H7 (cell line): ENCODE measurements at regions not wholly inside any gene's neighbourhood (a gene's known extent, or its start where the extent isn't known, plus 50 kb on each side); places are given as distances from the start of the nearest gene placed in this dataset.

Experiments
- DNase-seq: peaks from one replicate; pipeline ENCODE4 v3.0.0; 2012
- H3K27me3 ChIP-seq: 2 replicates; pipeline ENCODE4 v1.6.0; 2011; ENCODE audit warnings: mild to moderate bottlenecking, low read length; ENCODE audit not compliant: control insufficient read depth, insufficient read depth
- H3K36me3 ChIP-seq: replicated peaks from 2 replicates; pipeline ENCODE4 v1.5.1; 2011; ENCODE audit warnings: low read length; ENCODE audit not compliant: control insufficient read depth, insufficient read depth
- H3K4me3 ChIP-seq: 2 replicates; pipeline ENCODE4 v1.5.1; 2011; ENCODE audit warnings: low read depth, mild to moderate bottlenecking, control low read depth, low read length, moderate library complexity; ENCODE audit not compliant: insufficient read depth

DNA sequence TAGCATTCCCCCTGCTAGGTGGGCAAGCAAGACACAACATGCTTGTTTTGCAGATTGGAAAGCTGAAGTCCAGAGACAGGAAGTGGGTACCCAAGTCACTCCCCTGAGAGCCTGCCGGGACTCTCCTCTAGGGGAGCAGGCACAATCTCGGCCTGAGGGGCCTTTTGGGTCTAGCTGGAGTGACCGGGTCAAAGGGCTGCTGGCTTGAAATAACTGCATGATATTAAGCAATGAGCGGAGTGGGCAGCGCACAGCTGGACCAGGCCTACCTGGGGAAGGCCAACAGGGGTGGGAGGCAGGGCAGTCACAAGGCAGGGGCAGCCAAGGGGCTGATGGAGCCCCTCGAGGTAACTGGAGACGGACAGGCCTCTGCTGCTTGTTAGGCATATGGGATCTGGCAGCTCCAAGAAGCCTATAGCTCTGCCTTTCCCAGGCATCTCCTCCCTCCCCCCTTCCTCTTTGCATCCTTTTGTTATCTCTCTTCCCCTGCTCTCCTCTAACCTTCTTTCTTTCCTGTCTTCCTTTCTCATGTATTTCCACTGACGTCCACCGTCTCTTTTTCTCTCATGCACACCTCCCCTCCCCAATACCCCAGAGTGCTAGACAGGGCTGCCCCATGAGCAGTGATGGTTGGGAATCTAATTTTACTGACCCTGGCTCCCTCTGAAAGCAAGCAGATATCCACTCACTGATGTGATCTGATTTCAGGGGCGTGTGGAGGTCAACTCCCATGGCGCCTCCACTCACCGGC, 237.5 kb downstream of the LOXHD1 start:
- Histone ChIP-seq H3K27me3 (no peaks in the 10 kb centered on the region), H3K36me3 (no peaks in the 10 kb centered on the region), H3K4me3 (no peak overlapping the region)
- peak; percentile 63 for DNase-seq

GRCh38 chr18:46421973-46422551, 235.0 kb downstream of the LOXHD1 start:
- no peak for DNase-seq

DNA sequence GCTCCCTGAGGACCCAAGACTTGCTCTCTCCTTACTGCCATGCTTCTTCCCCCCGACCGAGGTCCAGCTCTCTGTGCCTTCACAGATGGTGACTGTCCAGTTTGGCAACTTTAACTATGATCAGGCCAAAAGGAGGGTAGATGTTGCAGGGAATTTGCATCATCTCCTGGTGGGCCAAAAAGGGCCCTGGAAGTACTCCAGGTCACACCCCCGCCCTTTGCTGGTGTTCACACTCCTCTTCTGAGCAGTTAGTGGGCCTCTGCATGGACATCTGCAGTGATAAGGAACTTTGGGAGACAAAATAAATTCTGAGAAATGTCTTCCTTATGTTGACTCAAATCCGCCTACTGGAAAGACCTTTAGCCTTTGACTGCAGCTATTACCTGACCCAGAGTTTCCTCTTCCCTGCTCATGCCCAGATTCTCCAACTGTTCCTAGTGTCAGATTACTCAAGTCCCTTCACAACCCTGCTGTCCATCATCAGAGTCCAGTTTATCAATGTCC, 234.4 kb downstream of the LOXHD1 start:
- Histone ChIP-seq H3K4me3 (no peak overlapping the region), H3K36me3 (no peaks in the 10 kb centered on the region)
- no peak for DNase-seq

More at GRCh38 chr18:46421973-46422551, 235.0 kb downstream of the LOXHD1 start:
- H3K4me3 ChIP-seq, result no peak overlapping the region
- no peaks in the 10 kb centered on the region for H3K36me3 ChIP-seq
- no peaks in the 10 kb centered on the region for H3K27me3 ChIP-seq

DNA sequence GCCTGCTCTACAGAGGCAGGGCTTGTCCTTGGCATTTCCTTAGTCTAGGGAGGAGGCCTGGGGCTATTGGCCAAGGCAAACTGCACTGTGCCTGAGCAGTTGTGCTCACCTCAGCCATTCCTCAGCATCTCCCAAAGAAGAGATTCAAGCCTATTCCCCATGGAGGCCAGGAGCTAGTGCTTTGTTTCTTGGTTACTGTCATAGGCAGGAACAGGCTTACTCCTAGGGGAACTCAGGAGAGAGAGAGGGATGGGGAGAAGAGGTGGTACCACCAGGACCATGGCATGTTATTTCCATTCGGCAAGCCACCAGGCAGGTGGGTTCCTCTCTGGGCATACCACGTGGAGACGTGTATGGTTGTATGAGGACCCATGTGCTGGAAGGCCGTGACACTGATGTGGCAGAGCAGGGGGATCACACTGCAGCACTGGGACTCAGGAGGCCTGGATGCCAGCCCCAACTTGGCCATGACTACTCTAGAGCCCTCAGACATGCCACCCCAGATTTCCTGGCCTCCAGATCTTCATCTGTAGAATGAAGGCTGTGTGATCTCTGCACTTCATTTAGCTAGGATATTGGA, 233.7 kb downstream of the LOXHD1 start:
- no peaks in the 10 kb centered on the region for H3K27me3 ChIP-seq
- H3K4me3 ChIP-seq, result no peak overlapping the region
- no peak for DNase-seq
- H3K36me3 ChIP-seq, result no peaks in the 10 kb centered on the region

More for the DNA sequence above, 234.4 kb downstream of the LOXHD1 start:
- no peaks in the 10 kb centered on the region for H3K27me3 ChIP-seq

DNA sequence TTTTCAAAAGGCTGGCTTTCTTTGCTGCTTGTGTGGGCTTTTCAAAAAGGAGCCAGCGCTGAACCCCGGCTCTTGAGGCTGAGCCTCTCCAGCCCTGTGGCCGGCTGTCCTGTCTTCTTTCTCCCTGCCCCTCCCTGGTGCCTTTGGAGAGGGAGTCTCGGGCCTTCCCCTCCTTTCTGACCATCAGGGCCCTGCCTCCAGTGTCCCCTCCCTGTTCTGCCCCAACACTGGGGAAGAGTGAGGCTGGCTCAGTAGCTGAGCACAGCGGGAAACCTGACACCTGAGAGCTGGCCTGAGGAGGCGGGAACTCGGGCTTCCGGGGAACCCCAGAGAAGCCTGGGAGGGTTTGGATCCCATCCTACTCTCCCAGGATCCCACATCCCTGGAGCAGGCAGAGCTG, 232.1 kb downstream of the LOXHD1 start:
- no peaks in the 10 kb centered on the region for H3K27me3 ChIP-seq
- no peak overlapping the region for H3K4me3 ChIP-seq
- no peaks in the 10 kb centered on the region for H3K36me3 ChIP-seq
- DNase-seq, result peak; percentile 84

- Histone ChIP-seq H3K36me3 (no peaks in the 10 kb centered on the region), H3K4me3 (no peak overlapping the region), H3K27me3 (no peaks in the 10 kb centered on the region)
- DNase-seq, result no peak
These were observed 231.5 kb downstream of the LOXHD1 start for GRCh38 chr18:46425511-46425910.

- Histone ChIP-seq H3K36me3 (no peaks in the 10 kb centered on the region), H3K27me3 (no peaks in the 10 kb centered on the region), H3K4me3 (no peak overlapping the region)
- DNase-seq, result no peak
These were observed 230.9 kb downstream of the LOXHD1 start for GRCh38 chr18:46426021-46426678.

DNA sequence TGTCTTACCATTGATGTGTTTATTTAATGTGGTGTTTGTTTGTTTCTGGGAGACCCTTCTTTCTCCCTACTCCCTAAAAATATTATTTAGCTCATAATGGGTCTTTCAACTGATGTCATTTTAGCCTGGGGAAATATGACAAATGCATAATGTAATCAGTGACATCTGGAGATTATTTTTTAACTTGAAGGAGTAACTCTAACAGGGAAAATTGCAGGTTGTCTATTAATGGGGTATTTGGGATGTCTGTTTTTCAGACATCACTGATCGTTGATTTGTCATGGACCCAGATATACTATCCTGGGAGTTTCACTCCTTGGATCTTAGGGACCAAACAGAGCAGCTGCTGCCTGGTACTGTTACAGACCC, 230.4 kb downstream of the LOXHD1 start:
- Histone ChIP-seq H3K4me3 (no peak overlapping the region), H3K27me3 (no peaks in the 10 kb centered on the region), H3K36me3 (no peaks in the 10 kb centered on the region)
- DNase-seq, result no peak
